Activated CD4-positive, alpha-beta T cell treated with anti-CD3 and anti-CD28 coated beads, Interleukin-2, amount 50 U/mL, for 1 hour (primary cell): ENCODE measurements at regions not wholly inside any gene's neighbourhood (a gene's known extent, or its start where the extent isn't known, plus 50 kb on each side); places are given as distances from the start of the nearest gene placed in this dataset.

Source experiments
- DNase-seq: peaks from one replicate; pipeline ENCODE4 v3.0.0-alpha.2; 2020

- DNase-seq, result no peak
Measured at GRCh38 chr10:21249435-21249834, 276.0 kb downstream of the SKIDA1 start.

- no peak for DNase-seq
Measured at GRCh38 chr10:21247592-21247991, 277.9 kb downstream of the SKIDA1 start.

GRCh38 chr10:21246178-21246577 lies 279.3 kb downstream of the SKIDA1 start:
- DNase-seq, result no peak

- no peak for DNase-seq
Measured at GRCh38 chr10:21243748-21244257, 281.7 kb downstream of the SKIDA1 start.

GRCh38 chr10:21242915-21243314 lies 282.6 kb downstream of the SKIDA1 start:
- DNase-seq, result no peak

GRCh38 chr10:21238717-21239116 lies 286.8 kb downstream of the SKIDA1 start:
- no peak for DNase-seq

GRCh38 chr10:21238044-21238443 lies 287.4 kb downstream of the SKIDA1 start:
- no peak for DNase-seq

GRCh38 chr10:21234761-21235160 lies 290.7 kb downstream of the SKIDA1 start:
- no peak for DNase-seq

- DNase-seq, result no peak
Measured at GRCh38 chr10:21230219-21230618, 295.3 kb downstream of the SKIDA1 start.

GRCh38 chr10:21217748-21218367 lies 307.6 kb downstream of the SKIDA1 start:
- DNase-seq, result no peak

GRCh38 chr10:21217107-21217506 lies 308.4 kb downstream of the SKIDA1 start:
- no peak for DNase-seq

GRCh38 chr10:21214329-21214728 lies 311.2 kb downstream of the SKIDA1 start:
- no peak for DNase-seq

GRCh38 chr10:21213381-21213780 lies 312.1 kb downstream of the SKIDA1 start:
- DNase-seq, result no peak

GRCh38 chr10:21212912-21213311 lies 312.6 kb downstream of the SKIDA1 start:
- DNase-seq, result no peak

GRCh38 chr10:21212348-21212747 lies 313.1 kb downstream of the SKIDA1 start:
- no peak for DNase-seq

GRCh38 chr10:21209495-21209894 lies 312.4 kb upstream of the NEBL start:
- DNase-seq, result no peak

- no peak for DNase-seq
Measured at GRCh38 chr10:21208666-21209316, 311.7 kb upstream of the NEBL start.

GRCh38 chr10:21207852-21208646 lies 310.9 kb upstream of the NEBL start:
- DNase-seq, result no peak

GRCh38 chr10:21205328-21205727 lies 308.2 kb upstream of the NEBL start:
- no peak for DNase-seq

- no peak for DNase-seq
Measured at GRCh38 chr10:21203473-21204107, 306.5 kb upstream of the NEBL start.

- DNase-seq, result no peak
Measured at GRCh38 chr10:21202776-21203462, 305.8 kb upstream of the NEBL start.

GRCh38 chr10:21199501-21199900 lies 302.4 kb upstream of the NEBL start:
- no peak for DNase-seq

- no peak for DNase-seq
Measured at GRCh38 chr10:21197838-21198237, 300.7 kb upstream of the NEBL start.
